HEK293T (cell line): ENCODE measurements at regions not wholly inside any gene's neighbourhood (a gene's known extent, or its start where the extent isn't known, plus 50 kb on each side); places are given as distances from the start of the nearest gene placed in this dataset.

Experiments
- FOXA1 ChIP-seq: fragments of 450-650 bp; IDR thresholded peaks from 2 replicates; pipeline ENCODE4 v1.6.1; 2016; ENCODE audit warnings: mild to moderate bottlenecking
- FOXM1 ChIP-seq: fragments of 450-650 bp; IDR thresholded peaks from 2 replicates; pipeline ENCODE4 v1.6.1; 2017; ENCODE audit warnings: mild to moderate bottlenecking, borderline replicate concordance
- SUZ12 ChIP-seq: fragments of 450-650 bp; IDR thresholded peaks from 2 replicates; pipeline ENCODE4 v1.6.1; 2016; ENCODE audit warnings: mild to moderate bottlenecking
- ZNF384 ChIP-seq: fragments of 450-650 bp; IDR thresholded peaks from 2 replicates; pipeline ENCODE4 v1.6.1; 2016

DNA sequence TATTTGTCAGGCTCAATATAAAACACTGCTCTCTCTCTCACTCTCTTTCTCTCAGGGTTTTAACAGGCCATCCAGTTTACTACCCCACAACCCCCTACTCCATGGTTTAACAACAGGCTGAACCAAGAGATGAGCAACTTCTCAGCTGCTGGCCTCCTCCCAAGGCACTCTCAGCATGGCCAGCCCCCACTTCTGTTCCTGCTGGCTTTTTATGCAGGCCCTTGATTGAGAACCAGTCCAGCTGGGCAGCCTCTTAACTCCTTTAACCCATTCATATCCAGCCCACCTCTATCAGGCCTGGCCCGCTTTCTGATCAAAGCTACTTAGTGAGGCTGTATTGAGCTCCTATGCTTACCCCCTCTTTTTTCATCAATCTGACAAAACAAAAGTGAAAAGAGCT lies 346.8 kb upstream of the POU3F2 start:
- TF ChIP-seq FOXM1 (no peak), FOXA1 (no peak), SUZ12 (no peak), ZNF384 (no peak)
